HPDE6-E6E7 (cell line): ENCODE measurements at regions not wholly inside any gene's neighbourhood (a gene's known extent, or its start where the extent isn't known, plus 50 kb on each side); places are given as distances from the start of the nearest gene placed in this dataset.

Experiments used
- DNase-seq: peaks from one replicate; pipeline ENCODE4 v3.0.0; 2011; ENCODE audit warnings: missing footprints; ENCODE audit errors: extremely low spot score

- no peak for DNase-seq
Measured at GRCh38 chr2:71892896-71893295, 254.8 kb downstream of the CYP26B1 start.

- DNase-seq = no peak
Measured at GRCh38 chr2:71892423-71892730, 255.3 kb downstream of the CYP26B1 start.

- no peak for DNase-seq
Measured at GRCh38 chr2:71891719-71892422, 255.8 kb downstream of the CYP26B1 start.

GRCh38 chr2:71891155-71891554 lies 256.5 kb downstream of the CYP26B1 start:
- no peak for DNase-seq

GRCh38 chr2:71889759-71890684 lies 257.6 kb downstream of the CYP26B1 start:
- no peak for DNase-seq

GRCh38 chr2:71888751-71889445 lies 258.8 kb downstream of the CYP26B1 start:
- DNase-seq = no peak

- no peak for DNase-seq
Measured at GRCh38 chr2:71887196-71887595, 260.5 kb downstream of the CYP26B1 start.

- no peak for DNase-seq
Measured at GRCh38 chr2:71886241-71886640, 261.4 kb downstream of the CYP26B1 start.

- DNase-seq = no peak
Measured at GRCh38 chr2:71884303-71885042, 263.2 kb downstream of the CYP26B1 start.

- peak; percentile 56 for DNase-seq
Measured at GRCh38 chr2:71882949-71883472, 264.7 kb downstream of the CYP26B1 start.

- no peak for DNase-seq
Measured at GRCh38 chr2:71882236-71882946, 265.3 kb downstream of the CYP26B1 start.

GRCh38 chr2:71880846-71881610 lies 266.6 kb downstream of the CYP26B1 start:
- peak; percentile 60 for DNase-seq

GRCh38 chr2:71880287-71880686 lies 267.4 kb downstream of the CYP26B1 start:
- DNase-seq = no peak

GRCh38 chr2:71879509-71880184 lies 268.0 kb downstream of the CYP26B1 start:
- DNase-seq = no peak

- no peak for DNase-seq
Measured at GRCh38 chr2:71878626-71879508, 268.8 kb downstream of the CYP26B1 start.

GRCh38 chr2:71877636-71878035 lies 270.0 kb downstream of the CYP26B1 start:
- DNase-seq = no peak

GRCh38 chr2:71876542-71877451 lies 270.9 kb downstream of the CYP26B1 start:
- DNase-seq = no peak
